ENCODE measurements at regions not wholly inside any gene's neighbourhood (a gene's known extent, or its start where the extent isn't known, plus 50 kb on each side); places are given as distances from the start of the nearest gene placed in this dataset.

- no peak for TF ChIP-seq CTCF (IDR thresholded peaks at IDR 0.05; ENCODE audit: low read depth, low read length)
- no peak for DNase-seq (ENCODE audit: extremely low read depth, low read depth)
Observed at GRCh38 chr16:76052725-76053124, 224.5 kb upstream of the CNTNAP4 start.

- no peak for DNase-seq (ENCODE audit: extremely low read depth, low read depth)
- no peak for TF ChIP-seq CTCF (IDR thresholded peaks at IDR 0.05; ENCODE audit: low read depth, low read length)
Observed at GRCh38 chr16:76059186-76059585, 218.0 kb upstream of the CNTNAP4 start.

- no peak for TF ChIP-seq CTCF (IDR thresholded peaks at IDR 0.05; ENCODE audit: low read depth, low read length)
- no peak for DNase-seq (ENCODE audit: extremely low read depth, low read depth)
Observed at GRCh38 chr16:76059701-76060100, 217.5 kb upstream of the CNTNAP4 start.

- no peak for TF ChIP-seq CTCF (IDR thresholded peaks at IDR 0.05; ENCODE audit: low read depth, low read length)
Observed at GRCh38 chr16:76071690-76072089, 205.5 kb upstream of the CNTNAP4 start.

GRCh38 chr16:76081967-76082366, 195.2 kb upstream of the CNTNAP4 start:
- no peak for DNase-seq (ENCODE audit: extremely low read depth, low read depth)
- TF ChIP-seq CTCF (IDR thresholded peaks at IDR 0.05; ENCODE audit: low read depth, low read length): no peak

More at GRCh38 chr16:76071690-76072089, 205.5 kb upstream of the CNTNAP4 start:
- DNase-seq (ENCODE audit: extremely low read depth, low read depth): no peak

GRCh38 chr16:76106647-76107046, 170.6 kb upstream of the CNTNAP4 start:
- TF ChIP-seq CTCF (IDR thresholded peaks at IDR 0.05; ENCODE audit: low read depth, low read length): no peak
- no peak for DNase-seq (ENCODE audit: extremely low read depth, low read depth)

GRCh38 chr16:76108460-76108859, 168.7 kb upstream of the CNTNAP4 start:
- no peak for TF ChIP-seq CTCF (IDR thresholded peaks at IDR 0.05; ENCODE audit: low read depth, low read length)
- no peak for DNase-seq (ENCODE audit: extremely low read depth, low read depth)
